PC-3 (cell line): ENCODE measurements at regions not wholly inside any gene's neighbourhood (a gene's known extent, or its start where the extent isn't known, plus 50 kb on each side); places are given as distances from the start of the nearest gene placed in this dataset.

ENCODE experiments used
- EZH2 ChIP-seq: fragments of 300-600 bp; sonication (generic); IDR thresholded peaks from one replicate; pipeline ENCODE4 v1.6.1; 2017; ENCODE audit warnings: antibody characterized with exemption, mild to moderate bottlenecking, low read length; ENCODE audit not compliant: unreplicated experiment
- TF ChIP-seq, protein P1 (sequence below): fragments of 300-600 bp; sonication (generic); conservative IDR thresholded peaks from 2 replicates; pipeline ENCODE4 v1.5.1; 2017; ENCODE audit warnings: antibody characterized with exemption, low read depth, mild to moderate bottlenecking, low read length

DNA sequence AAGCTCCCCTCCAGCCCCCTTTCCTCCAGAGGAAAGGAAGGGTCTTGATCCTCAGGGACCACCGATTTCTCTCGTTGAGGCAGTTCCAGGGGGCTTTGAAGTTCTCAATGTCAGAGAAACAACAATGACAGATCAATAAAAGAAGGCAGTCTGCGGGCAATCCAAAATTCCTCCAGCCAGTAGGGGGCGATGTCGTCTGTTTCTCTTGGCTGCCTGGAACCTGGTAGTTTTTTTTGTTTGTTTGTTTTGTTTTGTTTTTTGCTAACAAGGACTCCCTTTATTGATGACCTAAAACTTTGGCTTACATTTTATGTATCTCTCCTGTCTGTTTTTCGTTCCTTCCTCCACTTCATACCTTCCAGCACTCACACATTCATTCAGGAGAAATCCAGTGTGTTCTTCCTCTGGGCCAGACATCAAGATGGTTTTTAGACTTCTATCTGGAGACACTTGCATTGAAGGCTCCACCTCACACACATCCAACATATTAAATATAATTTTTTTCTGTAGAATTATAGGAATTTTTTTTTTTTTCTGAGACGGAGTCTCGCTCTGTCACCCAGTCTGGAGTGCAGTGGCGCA lies 276.6 kb downstream of the RPLP1 start:
- TF ChIP-seq, protein P1, sequence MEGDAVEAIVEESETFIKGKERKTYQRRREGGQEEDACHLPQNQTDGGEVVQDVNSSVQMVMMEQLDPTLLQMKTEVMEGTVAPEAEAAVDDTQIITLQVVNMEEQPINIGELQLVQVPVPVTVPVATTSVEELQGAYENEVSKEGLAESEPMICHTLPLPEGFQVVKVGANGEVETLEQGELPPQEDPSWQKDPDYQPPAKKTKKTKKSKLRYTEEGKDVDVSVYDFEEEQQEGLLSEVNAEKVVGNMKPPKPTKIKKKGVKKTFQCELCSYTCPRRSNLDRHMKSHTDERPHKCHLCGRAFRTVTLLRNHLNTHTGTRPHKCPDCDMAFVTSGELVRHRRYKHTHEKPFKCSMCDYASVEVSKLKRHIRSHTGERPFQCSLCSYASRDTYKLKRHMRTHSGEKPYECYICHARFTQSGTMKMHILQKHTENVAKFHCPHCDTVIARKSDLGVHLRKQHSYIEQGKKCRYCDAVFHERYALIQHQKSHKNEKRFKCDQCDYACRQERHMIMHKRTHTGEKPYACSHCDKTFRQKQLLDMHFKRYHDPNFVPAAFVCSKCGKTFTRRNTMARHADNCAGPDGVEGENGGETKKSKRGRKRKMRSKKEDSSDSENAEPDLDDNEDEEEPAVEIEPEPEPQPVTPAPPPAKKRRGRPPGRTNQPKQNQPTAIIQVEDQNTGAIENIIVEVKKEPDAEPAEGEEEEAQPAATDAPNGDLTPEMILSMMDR = peak; percentile 87
- TF ChIP-seq EZH2 = no peak
